Liver (tissue), 8 donors: ENCODE measurements at regions not wholly inside any gene's neighbourhood (a gene's known extent, or its start where the extent isn't known, plus 50 kb on each side); places are given as distances from the start of the nearest gene placed in this dataset.

Experiments
- DNase-seq: peaks from one replicate; pipeline ENCODE4 v3.0.0-alpha.2; 2017; ENCODE audit warnings: low spot score
- H3K27ac ChIP-seq, 2 donors: one replicate each; pipeline ENCODE4 v1.7.0; 2013; ENCODE audit warnings: inconsistent platforms in 2 of 2, low read length in 2 of 2, control low read depth in 1 of 2, low read depth in 1 of 2, mild to moderate bottlenecking in 1 of 2
- H3K27me3 ChIP-seq, 4 donors: one replicate each; pipeline versions ENCODE4 v1.6.1 to v1.7.0; 2013; ENCODE audit warnings: low read length in 3 of 4, inconsistent platforms in 1 of 4, mild to moderate bottlenecking in 1 of 4, moderate library complexity in 1 of 4; ENCODE audit not compliant: control insufficient read depth in 4 of 4, insufficient read depth in 4 of 4
- H3K36me3 ChIP-seq, 4 donors: one replicate each; pipeline versions ENCODE4 v1.6.1 to v1.7.0; 2013; ENCODE audit warnings: low read length in 3 of 4, mild to moderate bottlenecking in 3 of 4, low read depth in 1 of 4, moderate library complexity in 1 of 4; ENCODE audit not compliant: control insufficient read depth in 4 of 4, insufficient read depth in 3 of 4
- H3K4me1 ChIP-seq, 4 donors: one replicate each; pipeline versions ENCODE4 v1.6.1 to v1.7.0; 2013; ENCODE audit warnings: low read length in 3 of 4, mild to moderate bottlenecking in 3 of 4, moderate library complexity in 1 of 4; ENCODE audit not compliant: control insufficient read depth in 4 of 4, insufficient read depth in 4 of 4
- H3K4me3 ChIP-seq, 3 donors: one replicate each; pipeline versions ENCODE4 v1.6.1 to v1.7.0; 2013; ENCODE audit warnings: low read length in 3 of 3, control low read depth in 1 of 3, low read depth in 1 of 3, mild to moderate bottlenecking in 1 of 3
- H3K9ac ChIP-seq, 2 donors: one replicate each; pipeline ENCODE4 v1.7.0; 2013; ENCODE audit warnings: low read length in 2 of 2, mild to moderate bottlenecking in 2 of 2, moderate library complexity in 2 of 2, control low read depth in 1 of 2, low read depth in 1 of 2
- H3K9me3 ChIP-seq, 4 donors: one replicate each; pipeline versions ENCODE4 v1.6.1 to v1.7.0; 2013; ENCODE audit warnings: low read length in 3 of 4; ENCODE audit not compliant: control insufficient read depth in 4 of 4
- CTCF ChIP-seq: fragments of 150-350 bp; IDR thresholded peaks from 2 replicates; pipeline ENCODE4 v1.5.1; 2017; ENCODE audit warnings: improper control_type of control experiment, low read depth, low read length; ENCODE audit not compliant: missing input control
- FOXA1 ChIP-seq: IDR thresholded peaks from 2 replicates; pipeline ENCODE4 v1.6.1; 2016; ENCODE audit warnings: antibody characterized with exemption
- GABPA ChIP-seq, 2 donors: IDR thresholded peaks in 1 of 2; conservative IDR thresholded peaks in 1 of 2; 2 replicates each; pipeline ENCODE4 v1.6.1; 2016; ENCODE audit warnings: antibody characterized with exemption in 2 of 2, mild to moderate bottlenecking in 1 of 2, moderate library complexity in 1 of 2
- HNF4G ChIP-seq: IDR thresholded peaks from 2 replicates; pipeline ENCODE4 v1.6.1; 2016; ENCODE audit warnings: antibody characterized with exemption
- RXRA ChIP-seq, 2 donors: IDR thresholded peaks; 2 replicates each; pipeline ENCODE4 v1.6.1; 2017 to 2018; ENCODE audit warnings: antibody characterized with exemption in 2 of 2, mild to moderate bottlenecking in 1 of 2
- SP1 ChIP-seq: IDR thresholded peaks from 2 replicates; pipeline ENCODE4 v1.6.1; 2018; ENCODE audit warnings: antibody characterized with exemption, mild to moderate bottlenecking
- TAF1 ChIP-seq: conservative IDR thresholded peaks from 2 replicates; pipeline ENCODE4 v1.6.1; 2016; ENCODE audit warnings: antibody characterized with exemption, mild to moderate bottlenecking
- YY1 ChIP-seq: IDR thresholded peaks from 2 replicates; pipeline ENCODE4 v1.6.1; 2016; ENCODE audit warnings: antibody characterized with exemption, mild to moderate bottlenecking
- WGBS: extraction: QIAGEN DNeasy Blood & Tissue Kit; methylation state at CpG from one replicate; pipeline ENCODE4 v1.1.7; 2013; 5-methylcytosine and 5-hydroxymethylcytosine counted together
- donor health status: healthy.
- donor health status: healthy.
- donor health status: healthy.
- donor health status: healthy.
- donor health status: healthy.

- WGBS: 79% methylated on average over 7 of the region's 7 CpGs
- H3K9me3 ChIP-seq: no peaks in the 10 kb centered on the region
- no peaks in the 10 kb centered on the region for H3K36me3 ChIP-seq
- no peak overlapping the region for H3K4me3 ChIP-seq
- DNase-seq: no peak
- no peaks in the 10 kb centered on the region for H3K27me3 ChIP-seq
- TF ChIP-seq YY1 (no peak), SP1 (no peak), FOXA1 (no peak), HNF4G (no peak), CTCF (no peak), GABPA (IDR thresholded peaks at IDR 0.05 in 1 of 2, conservative IDR thresholded peaks at IDR 0.05 in 1 of 2) (no peak), RXRA (IDR thresholded peaks at IDR 0.05) (no peak)
- H3K27ac ChIP-seq: no peak overlapping the region
- H3K9ac ChIP-seq: no peak overlapping the region
- H3K4me1 ChIP-seq: peaks cover 7 to 22% (median 17%) of the 10 kb centered on the region in 4 donors
Observed at GRCh38 chr6:43886717-43887339, 116.8 kb downstream of the VEGFA start.

- WGBS: 90% methylated on average over 10 of the region's 10 CpGs
- TF ChIP-seq HNF4G (no peak), TAF1 (no peak), RXRA (IDR thresholded peaks at IDR 0.05) (no peak), CTCF (no peak), YY1 (no peak)
- Histone ChIP-seq H3K4me3 (no peak overlapping the region), H3K4me1 (peaks cover 7 to 22% (median 17%) of the 10 kb centered on the region in 4 donors), H3K27ac (no peak overlapping the region), H3K27me3 (no peaks in the 10 kb centered on the region), H3K36me3 (no peaks in the 10 kb centered on the region), H3K9me3 (no peaks in the 10 kb centered on the region), H3K9ac (no peak overlapping the region)
- no peak for DNase-seq
Observed at GRCh38 chr6:43886067-43886461, 116.1 kb downstream of the VEGFA start.

GRCh38 chr6:43885399-43886066 is 115.5 kb downstream of the VEGFA start:
- DNase-seq: no peak
- Histone ChIP-seq H3K4me3 (no peak overlapping the region), H3K27me3 (no peaks in the 10 kb centered on the region), H3K36me3 (no peaks in the 10 kb centered on the region), H3K9me3 (no peaks in the 10 kb centered on the region), H3K9ac (no peak overlapping the region), H3K27ac (no peak overlapping the region), H3K4me1 (peaks cover 7 to 22% (median 17%) of the 10 kb centered on the region in 4 donors)
- no peak for TF ChIP-seq FOXA1
- 92% methylated on average over 6 of the region's 6 CpGs for WGBS
